ENCODE measurements at regions not wholly inside any gene's neighbourhood (a gene's known extent, or its start where the extent isn't known, plus 50 kb on each side); places are given as distances from the start of the nearest gene placed in this dataset.

DNA sequence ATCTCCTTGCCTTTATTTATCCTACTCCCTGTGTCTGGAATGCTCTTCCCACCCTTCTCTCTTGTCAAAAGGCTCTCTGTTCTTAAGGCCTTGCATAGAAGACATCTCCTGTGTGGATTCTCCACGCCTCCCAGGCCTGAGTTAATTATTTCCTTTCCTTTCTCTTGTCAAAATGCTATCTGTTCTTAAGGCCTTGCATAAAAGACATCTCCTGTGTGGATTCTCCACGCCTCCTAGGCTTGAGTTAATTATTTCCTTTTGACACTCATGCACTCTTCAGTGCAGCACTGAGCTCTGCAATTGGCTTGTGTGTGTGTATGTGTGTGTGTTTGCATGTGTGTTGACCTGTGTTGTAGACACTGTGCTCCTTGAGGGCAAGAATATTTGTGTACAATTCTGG is 52.1 kb upstream of the DCD start:
- no peak for DNase-seq (ENCODE audit: low read depth in 1 of 2, low spot score in 1 of 2)
- Histone ChIP-seq H3K27me3 (ENCODE audit: insufficient read depth, poor library complexity, severe bottlenecking) (peaks cover 7% of the 10 kb centered on the region), H3K27ac (replicated peaks) (no peak overlapping the region), H3K4me3 (replicated peaks; ENCODE audit: insufficient read depth, low read length) (no peak overlapping the region)
- TF ChIP-seq, protein P1, sequence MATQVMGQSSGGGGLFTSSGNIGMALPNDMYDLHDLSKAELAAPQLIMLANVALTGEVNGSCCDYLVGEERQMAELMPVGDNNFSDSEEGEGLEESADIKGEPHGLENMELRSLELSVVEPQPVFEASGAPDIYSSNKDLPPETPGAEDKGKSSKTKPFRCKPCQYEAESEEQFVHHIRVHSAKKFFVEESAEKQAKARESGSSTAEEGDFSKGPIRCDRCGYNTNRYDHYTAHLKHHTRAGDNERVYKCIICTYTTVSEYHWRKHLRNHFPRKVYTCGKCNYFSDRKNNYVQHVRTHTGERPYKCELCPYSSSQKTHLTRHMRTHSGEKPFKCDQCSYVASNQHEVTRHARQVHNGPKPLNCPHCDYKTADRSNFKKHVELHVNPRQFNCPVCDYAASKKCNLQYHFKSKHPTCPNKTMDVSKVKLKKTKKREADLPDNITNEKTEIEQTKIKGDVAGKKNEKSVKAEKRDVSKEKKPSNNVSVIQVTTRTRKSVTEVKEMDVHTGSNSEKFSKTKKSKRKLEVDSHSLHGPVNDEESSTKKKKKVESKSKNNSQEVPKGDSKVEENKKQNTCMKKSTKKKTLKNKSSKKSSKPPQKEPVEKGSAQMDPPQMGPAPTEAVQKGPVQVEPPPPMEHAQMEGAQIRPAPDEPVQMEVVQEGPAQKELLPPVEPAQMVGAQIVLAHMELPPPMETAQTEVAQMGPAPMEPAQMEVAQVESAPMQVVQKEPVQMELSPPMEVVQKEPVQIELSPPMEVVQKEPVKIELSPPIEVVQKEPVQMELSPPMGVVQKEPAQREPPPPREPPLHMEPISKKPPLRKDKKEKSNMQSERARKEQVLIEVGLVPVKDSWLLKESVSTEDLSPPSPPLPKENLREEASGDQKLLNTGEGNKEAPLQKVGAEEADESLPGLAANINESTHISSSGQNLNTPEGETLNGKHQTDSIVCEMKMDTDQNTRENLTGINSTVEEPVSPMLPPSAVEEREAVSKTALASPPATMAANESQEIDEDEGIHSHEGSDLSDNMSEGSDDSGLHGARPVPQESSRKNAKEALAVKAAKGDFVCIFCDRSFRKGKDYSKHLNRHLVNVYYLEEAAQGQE (IDR thresholded peaks at IDR 0.05; ENCODE audit: insufficient replicate concordance, low read depth): no peak
- TF ChIP-seq, protein P2, sequence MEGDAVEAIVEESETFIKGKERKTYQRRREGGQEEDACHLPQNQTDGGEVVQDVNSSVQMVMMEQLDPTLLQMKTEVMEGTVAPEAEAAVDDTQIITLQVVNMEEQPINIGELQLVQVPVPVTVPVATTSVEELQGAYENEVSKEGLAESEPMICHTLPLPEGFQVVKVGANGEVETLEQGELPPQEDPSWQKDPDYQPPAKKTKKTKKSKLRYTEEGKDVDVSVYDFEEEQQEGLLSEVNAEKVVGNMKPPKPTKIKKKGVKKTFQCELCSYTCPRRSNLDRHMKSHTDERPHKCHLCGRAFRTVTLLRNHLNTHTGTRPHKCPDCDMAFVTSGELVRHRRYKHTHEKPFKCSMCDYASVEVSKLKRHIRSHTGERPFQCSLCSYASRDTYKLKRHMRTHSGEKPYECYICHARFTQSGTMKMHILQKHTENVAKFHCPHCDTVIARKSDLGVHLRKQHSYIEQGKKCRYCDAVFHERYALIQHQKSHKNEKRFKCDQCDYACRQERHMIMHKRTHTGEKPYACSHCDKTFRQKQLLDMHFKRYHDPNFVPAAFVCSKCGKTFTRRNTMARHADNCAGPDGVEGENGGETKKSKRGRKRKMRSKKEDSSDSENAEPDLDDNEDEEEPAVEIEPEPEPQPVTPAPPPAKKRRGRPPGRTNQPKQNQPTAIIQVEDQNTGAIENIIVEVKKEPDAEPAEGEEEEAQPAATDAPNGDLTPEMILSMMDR (IDR thresholded peaks at IDR 0.05; ENCODE audit: insufficient read depth, low read length): no peak
